ENCODE measurements at regions not wholly inside any gene's neighbourhood (a gene's known extent, or its start where the extent isn't known, plus 50 kb on each side); places are given as distances from the start of the nearest gene placed in this dataset.

GRCh38 chr9:120186276-120186675 is 393.7 kb downstream of the CDK5RAP2 start:
- Histone ChIP-seq H4K5ac (ENCODE audit: insufficient read length, low read depth, low read length) (no peak overlapping the region), H3K27me3 (ENCODE audit: insufficient read depth, low read length) (no peaks in the 10 kb centered on the region; the same call in 1 of the 2 replicates), H3K4me1 (ENCODE audit: insufficient read depth, low read length) (no peaks in the 10 kb centered on the region; the same call in 1 of the 2 replicates), H2AK5ac (ENCODE audit: insufficient read length, low read length) (no peak overlapping the region), H3K56ac (ENCODE audit: insufficient read length, low read depth, low read length) (no peak overlapping the region), H2BK5ac (ENCODE audit: insufficient read length, low read length) (no peak overlapping the region), H3K9me3 (ENCODE audit: control insufficient read depth, low read depth, low read length) (no peaks in the 10 kb centered on the region), H2BK15ac (ENCODE audit: low read depth, low read length) (no peak overlapping the region), H3K14ac (ENCODE audit: insufficient read depth, low read length) (no peak overlapping the region), H3K18ac (ENCODE audit: insufficient read length, low read depth, low read length) (no peak overlapping the region), H3K23me2 (ENCODE audit: insufficient read length, low read depth, low read length, poor library complexity, severe bottlenecking) (no peaks in the 10 kb centered on the region), H3K27ac (ENCODE audit: insufficient read length, low read depth, low read length) (no peak overlapping the region), H3K9ac (ENCODE audit: extremely low read depth, insufficient read length, low read length) (no peak overlapping the region), H4K8ac (replicated peaks; ENCODE audit: insufficient read length, low read depth, low read length) (no peak overlapping the region), H3K79me1 (ENCODE audit: insufficient read depth, low read depth, low read length, poor library complexity, severe bottlenecking) (no peaks in the 10 kb centered on the region), H3K23ac (ENCODE audit: insufficient read length, low read depth, low read length) (no peak overlapping the region), H3K79me2 (ENCODE audit: insufficient read depth, low read length) (no peaks in the 10 kb centered on the region), H2BK12ac (ENCODE audit: insufficient read length, low read depth, low read length) (no peak overlapping the region), H2BK120ac (ENCODE audit: low read depth, low read length, poor library complexity, severe bottlenecking) (no peak overlapping the region), H3K4me2 (ENCODE audit: insufficient read depth, insufficient read length, low read length) (no peak overlapping the region), H3T11ph (ENCODE audit: low read length) (no peak overlapping the region), H2AFZ (ENCODE audit: low read length) (no peak overlapping the region), H2BK20ac (ENCODE audit: low read depth, low read length, poor library complexity, severe bottlenecking) (no peak overlapping the region), H4K91ac (ENCODE audit: insufficient read length, low read depth, low read length) (no peak overlapping the region), H3K4ac (ENCODE audit: low read depth, low read length) (no peak overlapping the region), H4K20me1 (ENCODE audit: control insufficient read depth, insufficient read depth, insufficient read length) (no peaks in the 10 kb centered on the region)
- Mint-ChIP-seq H3K9me3 (peaks cover 0 to 3% of the 10 kb centered on the region in 2 experiments; a peak in 1 of 5 replicates), H3K36me3 (ENCODE audit: insufficient read depth in 1 of 3, low read depth in 3 of 3) (no peaks in the 10 kb centered on the region; a peak in 1 of 7 replicates), H3K27me3 (ENCODE audit: low read depth) (peaks cover 10% of the 10 kb centered on the region), H3K27ac (no peak overlapping the region; a peak in 1 of 7 replicates), H3K4me3 (no peak overlapping the region), H3K4me1 (peaks cover 25% of the 10 kb centered on the region in 2 experiments)
- DNase-seq = no peak
- WGBS (ENCODE audit: extremely low coverage, insufficient read length, low lambda C conversion rate) = no CpG with 5 or more reads among the region's 3 CpGs
- TF ChIP-seq, protein P1, sequence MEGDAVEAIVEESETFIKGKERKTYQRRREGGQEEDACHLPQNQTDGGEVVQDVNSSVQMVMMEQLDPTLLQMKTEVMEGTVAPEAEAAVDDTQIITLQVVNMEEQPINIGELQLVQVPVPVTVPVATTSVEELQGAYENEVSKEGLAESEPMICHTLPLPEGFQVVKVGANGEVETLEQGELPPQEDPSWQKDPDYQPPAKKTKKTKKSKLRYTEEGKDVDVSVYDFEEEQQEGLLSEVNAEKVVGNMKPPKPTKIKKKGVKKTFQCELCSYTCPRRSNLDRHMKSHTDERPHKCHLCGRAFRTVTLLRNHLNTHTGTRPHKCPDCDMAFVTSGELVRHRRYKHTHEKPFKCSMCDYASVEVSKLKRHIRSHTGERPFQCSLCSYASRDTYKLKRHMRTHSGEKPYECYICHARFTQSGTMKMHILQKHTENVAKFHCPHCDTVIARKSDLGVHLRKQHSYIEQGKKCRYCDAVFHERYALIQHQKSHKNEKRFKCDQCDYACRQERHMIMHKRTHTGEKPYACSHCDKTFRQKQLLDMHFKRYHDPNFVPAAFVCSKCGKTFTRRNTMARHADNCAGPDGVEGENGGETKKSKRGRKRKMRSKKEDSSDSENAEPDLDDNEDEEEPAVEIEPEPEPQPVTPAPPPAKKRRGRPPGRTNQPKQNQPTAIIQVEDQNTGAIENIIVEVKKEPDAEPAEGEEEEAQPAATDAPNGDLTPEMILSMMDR (conservative IDR thresholded peaks at IDR 0.05) = no peak

All from H9 (cell line).